IPS DF 6.9 (cell line): ENCODE measurements at regions not wholly inside any gene's neighbourhood (a gene's known extent, or its start where the extent isn't known, plus 50 kb on each side); places are given as distances from the start of the nearest gene placed in this dataset.

Source experiments
- DNase-seq: peaks from one replicate; pipeline ENCODE4 v3.0.0-alpha.2; 2013; ENCODE audit warnings: low read depth, low spot score
- H3K27ac ChIP-seq: one replicate; pipeline ENCODE4 v1.5.1; 2013; ENCODE audit warnings: low read length, control low read depth
- H3K27me3 ChIP-seq: 2 replicates; pipeline ENCODE4 v1.6.1; 2013; ENCODE audit warnings: mild to moderate bottlenecking, low read length; ENCODE audit not compliant: control insufficient read depth, insufficient read depth
- H3K36me3 ChIP-seq: 2 replicates; pipeline ENCODE4 v1.6.1; 2013; ENCODE audit warnings: low read length; ENCODE audit not compliant: control insufficient read depth, insufficient read depth
- H3K4me1 ChIP-seq: 2 replicates; pipeline ENCODE4 v1.6.1; 2013; ENCODE audit warnings: low read length; ENCODE audit not compliant: control insufficient read depth, insufficient read depth
- H3K4me3 ChIP-seq: 2 replicates; pipeline ENCODE4 v1.5.1; 2013; ENCODE audit warnings: mild to moderate bottlenecking, low read length
- H3K9me3 ChIP-seq: 2 replicates; pipeline ENCODE4 v1.6.1; 2013; ENCODE audit warnings: low read length, inconsistent platforms; ENCODE audit not compliant: control insufficient read depth, insufficient read depth
- WGBS: extraction: QIAGEN DNeasy Blood & Tissue Kit; methylation state at CpG from one replicate; pipeline ENCODE4 v1.1.7; 2013; ENCODE audit warnings: mixed read lengths, missing lambda C conversion rate; ENCODE audit not compliant: insufficient read length, insufficient coverage; 5-methylcytosine and 5-hydroxymethylcytosine counted together

GRCh38 chr13:69649063-69649392 is 458.6 kb upstream of the ATXN8OS start:
- no peaks in the 10 kb centered on the region for H3K36me3 ChIP-seq
- no peaks in the 10 kb centered on the region for H3K4me1 ChIP-seq
- peaks cover 5% of the 10 kb centered on the region for H3K9me3 ChIP-seq
- H3K27ac ChIP-seq: no peak overlapping the region
- no peak for DNase-seq
- H3K27me3 ChIP-seq: no peaks in the 10 kb centered on the region
- no CpG with 5 or more reads among the region's 2 CpGs for WGBS
- H3K4me3 ChIP-seq: no peak overlapping the region

- peaks cover 5% of the 10 kb centered on the region for H3K9me3 ChIP-seq
- WGBS: no CpG with 5 or more reads among the region's 3 CpGs
- no peaks in the 10 kb centered on the region for H3K27me3 ChIP-seq
- no peaks in the 10 kb centered on the region for H3K4me1 ChIP-seq
- DNase-seq: no peak
- H3K4me3 ChIP-seq: no peak overlapping the region
- H3K36me3 ChIP-seq: no peaks in the 10 kb centered on the region
- no peak overlapping the region for H3K27ac ChIP-seq
These were observed 459.1 kb upstream of the ATXN8OS start for GRCh38 chr13:69648340-69649062.

GRCh38 chr13:69644447-69644846 is 463.2 kb upstream of the ATXN8OS start:
- Histone ChIP-seq H3K27ac (no peak overlapping the region), H3K4me1 (no peaks in the 10 kb centered on the region), H3K27me3 (no peaks in the 10 kb centered on the region), H3K4me3 (no peak overlapping the region), H3K36me3 (no peaks in the 10 kb centered on the region), H3K9me3 (peaks cover 5% of the 10 kb centered on the region)
- DNase-seq: no peak

- no peaks in the 10 kb centered on the region for H3K4me1 ChIP-seq
- peaks cover 5% of the 10 kb centered on the region for H3K9me3 ChIP-seq
- no peak for DNase-seq
- H3K27ac ChIP-seq: no peak overlapping the region
- H3K36me3 ChIP-seq: no peaks in the 10 kb centered on the region
- H3K27me3 ChIP-seq: no peaks in the 10 kb centered on the region
- H3K4me3 ChIP-seq: no peak overlapping the region
These were observed 465.9 kb upstream of the ATXN8OS start for GRCh38 chr13:69641773-69642172.

GRCh38 chr13:69633044-69633443 is 474.6 kb upstream of the ATXN8OS start:
- Histone ChIP-seq H3K4me1 (no peaks in the 10 kb centered on the region), H3K4me3 (no peak overlapping the region), H3K9me3 (no peaks in the 10 kb centered on the region), H3K27ac (no peak overlapping the region), H3K36me3 (no peaks in the 10 kb centered on the region), H3K27me3 (no peaks in the 10 kb centered on the region)
- DNase-seq: no peak
- no CpG with 5 or more reads among the region's 1 CpG for WGBS

- no peak for DNase-seq
- no peaks in the 10 kb centered on the region for H3K36me3 ChIP-seq
- H3K27me3 ChIP-seq: no peaks in the 10 kb centered on the region
- no peak overlapping the region for H3K4me3 ChIP-seq
- no peaks in the 10 kb centered on the region for H3K4me1 ChIP-seq
- no peaks in the 10 kb centered on the region for H3K9me3 ChIP-seq
- no peak overlapping the region for H3K27ac ChIP-seq
These were observed 483.7 kb upstream of the ATXN8OS start for GRCh38 chr13:69623973-69624372.

GRCh38 chr13:69619651-69620050 is 488.0 kb upstream of the ATXN8OS start:
- H3K4me1 ChIP-seq: no peaks in the 10 kb centered on the region
- WGBS: no CpG with 5 or more reads among the region's 2 CpGs

GRCh38 chr13:69618838-69619237 is 488.8 kb upstream of the ATXN8OS start:
- no CpG with 5 or more reads among the region's 1 CpG for WGBS
- Histone ChIP-seq H3K4me1 (no peaks in the 10 kb centered on the region), H3K27ac (no peak overlapping the region), H3K9me3 (no peaks in the 10 kb centered on the region), H3K36me3 (no peaks in the 10 kb centered on the region), H3K4me3 (no peak overlapping the region), H3K27me3 (no peaks in the 10 kb centered on the region)
- no peak for DNase-seq

More at GRCh38 chr13:69619651-69620050, 488.0 kb upstream of the ATXN8OS start:
- Histone ChIP-seq H3K36me3 (no peaks in the 10 kb centered on the region), H3K27me3 (no peaks in the 10 kb centered on the region), H3K4me3 (no peak overlapping the region), H3K27ac (no peak overlapping the region), H3K9me3 (no peaks in the 10 kb centered on the region)
- no peak for DNase-seq

- no peaks in the 10 kb centered on the region for H3K36me3 ChIP-seq
- no peaks in the 10 kb centered on the region for H3K27me3 ChIP-seq
- no peak overlapping the region for H3K4me3 ChIP-seq
- no peak overlapping the region for H3K27ac ChIP-seq
- DNase-seq: no peak
- WGBS: no CpG with 5 or more reads among the region's 4 CpGs
- no peaks in the 10 kb centered on the region for H3K9me3 ChIP-seq
- H3K4me1 ChIP-seq: no peaks in the 10 kb centered on the region
These were observed 489.2 kb upstream of the ATXN8OS start for GRCh38 chr13:69618393-69618792.

GRCh38 chr13:69617587-69617986 is 490.0 kb upstream of the ATXN8OS start:
- no CpG with 5 or more reads among the region's 2 CpGs for WGBS
- Histone ChIP-seq H3K27me3 (no peaks in the 10 kb centered on the region), H3K4me3 (no peak overlapping the region), H3K27ac (no peak overlapping the region), H3K4me1 (no peaks in the 10 kb centered on the region), H3K9me3 (no peaks in the 10 kb centered on the region), H3K36me3 (no peaks in the 10 kb centered on the region)
- DNase-seq: no peak

- H3K36me3 ChIP-seq: no peaks in the 10 kb centered on the region
- no CpG with 5 or more reads among the region's 3 CpGs for WGBS
- no peaks in the 10 kb centered on the region for H3K9me3 ChIP-seq
- DNase-seq: no peak
- H3K27me3 ChIP-seq: no peaks in the 10 kb centered on the region
- no peak overlapping the region for H3K4me3 ChIP-seq
- H3K27ac ChIP-seq: no peak overlapping the region
- H3K4me1 ChIP-seq: no peaks in the 10 kb centered on the region
These were observed 491.2 kb upstream of the ATXN8OS start for GRCh38 chr13:69616396-69616795.
